ENCODE measurements at regions not wholly inside any gene's neighbourhood (a gene's known extent, or its start where the extent isn't known, plus 50 kb on each side); places are given as distances from the start of the nearest gene placed in this dataset.

GRCh38 chr14:26385310-26385709 lies 212.5 kb downstream of the NOVA1 start:
- WGBS (ENCODE audit: extremely low coverage, insufficient read length, low lambda C conversion rate), result no CpG with 5 or more reads among the region's 3 CpGs
- no peak overlapping the region for H2BK20ac ChIP-seq (ENCODE audit: low read depth, low read length, poor library complexity, severe bottlenecking)
- Mint-ChIP-seq H3K27ac (no peak overlapping the region), H3K9me3 (peaks cover 0 to 2% of the 10 kb centered on the region in 2 experiments; a peak in 1 of 5 replicates), H3K4me1 (peaks cover 6 to 11% of the 10 kb centered on the region in 2 experiments; a peak in 3 of 4 replicates), H3K27me3 (ENCODE audit: low read depth) (no peaks in the 10 kb centered on the region), H3K4me3 (no peak overlapping the region), H3K36me3 (ENCODE audit: insufficient read depth in 1 of 3, low read depth in 3 of 3) (peaks cover 0 to 1% (median 0%) of the 10 kb centered on the region in 3 experiments; a peak in 1 of 7 replicates)
- no peaks in the 10 kb centered on the region for H3K23me2 ChIP-seq (ENCODE audit: insufficient read length, low read depth, low read length, poor library complexity, severe bottlenecking)
- H2BK120ac ChIP-seq (ENCODE audit: low read depth, low read length, poor library complexity, severe bottlenecking), result no peak overlapping the region
- H3K27ac ChIP-seq (ENCODE audit: insufficient read length, low read depth, low read length), result no peak overlapping the region
- H3K4me2 ChIP-seq (ENCODE audit: insufficient read depth, insufficient read length, low read length), result no peak overlapping the region
- no peaks in the 10 kb centered on the region for H3K9me3 ChIP-seq (ENCODE audit: control insufficient read depth, low read depth, low read length)
- H3K27me3 ChIP-seq (ENCODE audit: insufficient read depth, low read length), result no peaks in the 10 kb centered on the region
- H3K9ac ChIP-seq (ENCODE audit: extremely low read depth, insufficient read length, low read length), result no peak overlapping the region
- H2BK12ac ChIP-seq (ENCODE audit: insufficient read length, low read depth, low read length), result no peak overlapping the region
- H4K91ac ChIP-seq (ENCODE audit: insufficient read length, low read depth, low read length), result no peak overlapping the region
- H3T11ph ChIP-seq (ENCODE audit: low read length), result no peak overlapping the region
- no peak overlapping the region for H4K8ac ChIP-seq (replicated peaks; ENCODE audit: insufficient read length, low read depth, low read length)
- H2AK5ac ChIP-seq (ENCODE audit: insufficient read length, low read length), result no peak overlapping the region
- H3K23ac ChIP-seq (ENCODE audit: insufficient read length, low read depth, low read length), result no peak overlapping the region
- H2BK5ac ChIP-seq (ENCODE audit: insufficient read length, low read length), result no peak overlapping the region
- H3K79me1 ChIP-seq (ENCODE audit: insufficient read depth, low read depth, low read length, poor library complexity, severe bottlenecking), result no peaks in the 10 kb centered on the region
- H2AFZ ChIP-seq (ENCODE audit: low read length), result no peak overlapping the region
- no peak for DNase-seq
- no peak for TF ChIP-seq CTCF (conservative IDR thresholded peaks at IDR 0.05)
- H4K5ac ChIP-seq (ENCODE audit: insufficient read length, low read depth, low read length), result no peak overlapping the region
- no peak overlapping the region for H2BK15ac ChIP-seq (ENCODE audit: low read depth, low read length)
- no peak overlapping the region for H3K56ac ChIP-seq (ENCODE audit: insufficient read length, low read depth, low read length)
- H3K4me1 ChIP-seq (ENCODE audit: insufficient read depth, low read length), result no peaks in the 10 kb centered on the region
- no peak overlapping the region for H3K18ac ChIP-seq (ENCODE audit: insufficient read length, low read depth, low read length)
- no peak overlapping the region for H3K14ac ChIP-seq (ENCODE audit: insufficient read depth, low read length)
- H3K79me2 ChIP-seq (ENCODE audit: insufficient read depth, low read length), result no peaks in the 10 kb centered on the region
- H3K4ac ChIP-seq (ENCODE audit: low read depth, low read length), result no peak overlapping the region
- H4K20me1 ChIP-seq (ENCODE audit: control insufficient read depth, insufficient read depth, insufficient read length), result no peaks in the 10 kb centered on the region

All from H9 (cell line).